ENCODE measurements at regions not wholly inside any gene's neighbourhood (a gene's known extent, or its start where the extent isn't known, plus 50 kb on each side); places are given as distances from the start of the nearest gene placed in this dataset.

DNA sequence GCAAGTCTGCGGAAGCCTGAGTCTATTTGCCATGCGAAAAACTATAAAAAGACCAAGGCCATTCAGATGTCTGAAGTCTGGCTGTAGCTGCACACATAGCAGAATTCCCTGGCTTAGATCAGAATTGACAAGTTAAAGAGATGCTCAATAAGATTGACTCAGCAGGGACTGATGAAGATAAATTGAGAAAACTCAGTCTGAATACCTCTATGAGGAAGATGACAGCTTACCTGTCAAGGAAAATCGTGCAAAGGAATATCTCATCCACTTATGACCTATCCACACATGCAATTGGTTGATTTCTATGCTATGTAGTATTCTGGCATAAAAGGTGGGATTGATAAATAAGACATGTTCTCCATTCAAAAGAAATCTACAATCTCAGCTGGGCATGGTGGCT, 288.6 kb downstream of the BAMBI start:
- DNase-seq, result no peak
- in situ Hi-C loops (cut with HindIII; ENCODE audit: low pct_ligation_motif_present, low pct_unique_long_range_greater_than_20kb, low sequenced_read_pairs), result no loop called here

- in situ Hi-C loops (cut with HindIII; ENCODE audit: low pct_ligation_motif_present, low pct_unique_long_range_greater_than_20kb, low sequenced_read_pairs), result no loop called here
- DNase-seq, result no peak
Measured at GRCh38 chr10:28967031-28967430, 289.7 kb downstream of the BAMBI start.

GRCh38 chr10:28969413-28969812, 292.1 kb downstream of the BAMBI start:
- in situ Hi-C loops (cut with HindIII; ENCODE audit: low pct_ligation_motif_present, low pct_unique_long_range_greater_than_20kb, low sequenced_read_pairs), result no loop called here
- DNase-seq, result no peak

GRCh38 chr10:28970231-28970630, 292.9 kb downstream of the BAMBI start:
- no peak for DNase-seq
- in situ Hi-C loops (cut with HindIII; ENCODE audit: low pct_ligation_motif_present, low pct_unique_long_range_greater_than_20kb, low sequenced_read_pairs), result no loop called here

DNA sequence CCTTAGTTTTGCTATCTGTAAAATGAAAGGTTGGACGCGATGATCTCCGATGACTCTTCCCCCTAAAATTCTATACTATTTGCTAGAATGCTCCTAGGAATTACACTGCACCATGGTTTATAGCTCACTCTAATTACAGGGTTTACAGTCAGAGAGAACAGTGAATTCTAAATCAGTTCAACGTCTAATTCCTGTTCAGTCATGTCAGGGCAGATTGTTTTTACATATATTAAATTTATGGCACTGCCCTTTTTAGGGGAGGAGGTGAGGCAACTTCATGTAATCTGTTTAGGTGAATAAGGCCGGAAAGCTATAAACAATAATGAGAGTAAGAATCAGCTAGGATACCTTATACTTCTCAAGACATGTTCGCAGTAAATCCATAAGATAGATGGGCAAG, 293.9 kb downstream of the BAMBI start:
- in situ Hi-C loops (cut with HindIII; ENCODE audit: low pct_ligation_motif_present, low pct_unique_long_range_greater_than_20kb, low sequenced_read_pairs), result no loop called here

DNA sequence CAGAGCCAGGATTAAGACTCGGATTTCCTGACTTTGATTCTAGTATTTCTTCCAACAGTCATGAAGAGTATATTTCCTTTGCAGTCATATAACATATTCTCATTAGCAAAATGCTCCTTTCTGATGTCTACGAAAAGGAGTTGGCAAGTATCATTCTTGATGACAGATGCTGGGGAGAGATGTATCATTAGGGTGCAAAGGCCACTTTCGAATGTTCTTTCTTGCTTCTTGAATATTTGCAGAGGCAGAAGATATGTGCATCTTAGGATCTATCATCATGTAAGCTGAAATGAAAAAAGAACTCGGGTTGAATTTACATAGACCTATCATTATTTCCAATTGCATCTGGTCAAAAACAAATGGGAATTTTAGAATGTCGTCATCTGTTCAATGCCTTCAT, 294.4 kb downstream of the BAMBI start:
- in situ Hi-C loops (cut with HindIII; ENCODE audit: low pct_ligation_motif_present, low pct_unique_long_range_greater_than_20kb, low sequenced_read_pairs), result no loop called here
- DNase-seq, result no peak

More for the DNA sequence above, 293.9 kb downstream of the BAMBI start:
- DNase-seq, result no peak

DNA sequence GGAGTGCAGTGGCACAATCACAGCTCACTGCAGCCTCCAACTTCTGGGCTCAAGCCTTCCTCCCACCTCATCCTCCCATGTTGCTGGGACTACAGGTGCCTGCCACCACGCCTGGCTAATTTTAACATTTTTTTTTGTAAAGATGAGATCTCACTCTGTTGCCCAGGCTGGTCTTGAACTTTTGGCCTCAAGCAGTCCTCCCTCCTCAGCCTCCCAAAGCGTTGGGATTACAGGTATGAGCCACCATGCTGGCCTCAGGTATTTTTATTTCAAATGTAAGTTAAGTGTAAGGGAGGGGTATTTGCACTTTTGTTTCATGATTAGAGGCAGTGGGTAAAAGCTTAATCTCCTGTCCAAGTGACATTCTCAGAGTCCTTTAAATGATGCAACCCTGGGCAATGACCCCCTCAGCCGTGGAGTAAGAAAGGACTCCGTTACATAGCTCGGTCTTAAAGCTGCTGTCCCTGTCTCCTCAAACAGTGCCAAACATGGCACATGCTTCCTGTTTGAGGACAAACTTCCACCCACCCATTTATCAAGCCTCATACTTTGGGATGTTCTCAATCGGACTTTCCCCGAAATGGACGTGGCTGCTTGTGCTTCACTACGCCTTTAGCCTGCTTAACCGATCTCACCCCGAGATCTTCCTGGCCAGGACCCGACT, 296.1 kb downstream of the BAMBI start:
- in situ Hi-C loops (cut with HindIII; ENCODE audit: low pct_ligation_motif_present, low pct_unique_long_range_greater_than_20kb, low sequenced_read_pairs), result no loop called here
- no peak for DNase-seq

- no peak for DNase-seq
- in situ Hi-C loops (cut with HindIII; ENCODE audit: low pct_ligation_motif_present, low pct_unique_long_range_greater_than_20kb, low sequenced_read_pairs), result no loop called here
Measured at GRCh38 chr10:28975891-28976531, 298.7 kb downstream of the BAMBI start.

DNA sequence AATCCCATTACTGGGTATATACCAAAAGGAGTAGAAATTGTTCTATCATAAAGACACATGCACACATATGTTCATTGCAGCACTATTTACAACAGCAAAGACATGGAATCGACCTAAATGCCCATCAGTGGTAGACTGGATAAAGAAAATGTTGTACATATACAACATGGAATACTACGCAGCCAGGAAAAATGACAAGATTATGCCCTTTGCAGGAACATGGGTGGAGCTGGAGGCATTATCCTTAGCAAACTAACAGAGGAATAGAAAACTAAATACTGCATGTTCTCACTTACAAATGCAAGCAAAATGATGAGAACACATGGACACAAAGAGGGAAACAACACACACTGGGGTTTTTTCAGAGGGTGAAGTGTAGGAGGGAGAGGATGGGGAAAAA, 300.2 kb downstream of the BAMBI start:
- in situ Hi-C loops (cut with HindIII; ENCODE audit: low pct_ligation_motif_present, low pct_unique_long_range_greater_than_20kb, low sequenced_read_pairs), result no loop called here
- DNase-seq, result no peak

GRCh38 chr10:28980264-28980663, 302.9 kb downstream of the BAMBI start:
- no peak for DNase-seq
- in situ Hi-C loops (cut with HindIII; ENCODE audit: low pct_ligation_motif_present, low pct_unique_long_range_greater_than_20kb, low sequenced_read_pairs), result no loop called here

GRCh38 chr10:28981007-28981406, 303.7 kb downstream of the BAMBI start:
- no peak for DNase-seq
- in situ Hi-C loops (cut with HindIII; ENCODE audit: low pct_ligation_motif_present, low pct_unique_long_range_greater_than_20kb, low sequenced_read_pairs), result no loop called here

GRCh38 chr10:28982974-28983373, 305.7 kb downstream of the BAMBI start:
- in situ Hi-C loops (cut with HindIII; ENCODE audit: low pct_ligation_motif_present, low pct_unique_long_range_greater_than_20kb, low sequenced_read_pairs), result no loop called here
- no peak for DNase-seq

GRCh38 chr10:28983799-28984198, 305.1 kb upstream of the LYZL1 start:
- DNase-seq, result no peak
- in situ Hi-C loops (cut with HindIII; ENCODE audit: low pct_ligation_motif_present, low pct_unique_long_range_greater_than_20kb, low sequenced_read_pairs), result no loop called here

GRCh38 chr10:28984431-28984830, 304.4 kb upstream of the LYZL1 start:
- in situ Hi-C loops (cut with HindIII; ENCODE audit: low pct_ligation_motif_present, low pct_unique_long_range_greater_than_20kb, low sequenced_read_pairs), result no loop called here
- DNase-seq, result peak; percentile 62

GRCh38 chr10:28985137-28985885, 303.6 kb upstream of the LYZL1 start:
- in situ Hi-C loops (cut with HindIII; ENCODE audit: low pct_ligation_motif_present, low pct_unique_long_range_greater_than_20kb, low sequenced_read_pairs), result no loop called here

GRCh38 chr10:28986117-28986792, 302.6 kb upstream of the LYZL1 start:
- in situ Hi-C loops (cut with HindIII; ENCODE audit: low pct_ligation_motif_present, low pct_unique_long_range_greater_than_20kb, low sequenced_read_pairs), result no loop called here

More at GRCh38 chr10:28985137-28985885, 303.6 kb upstream of the LYZL1 start:
- DNase-seq, result no peak

GRCh38 chr10:28986856-28987255, 302.0 kb upstream of the LYZL1 start:
- in situ Hi-C loops (cut with HindIII; ENCODE audit: low pct_ligation_motif_present, low pct_unique_long_range_greater_than_20kb, low sequenced_read_pairs), result no loop called here
- DNase-seq, result no peak

More at GRCh38 chr10:28986117-28986792, 302.6 kb upstream of the LYZL1 start:
- DNase-seq, result no peak

DNA sequence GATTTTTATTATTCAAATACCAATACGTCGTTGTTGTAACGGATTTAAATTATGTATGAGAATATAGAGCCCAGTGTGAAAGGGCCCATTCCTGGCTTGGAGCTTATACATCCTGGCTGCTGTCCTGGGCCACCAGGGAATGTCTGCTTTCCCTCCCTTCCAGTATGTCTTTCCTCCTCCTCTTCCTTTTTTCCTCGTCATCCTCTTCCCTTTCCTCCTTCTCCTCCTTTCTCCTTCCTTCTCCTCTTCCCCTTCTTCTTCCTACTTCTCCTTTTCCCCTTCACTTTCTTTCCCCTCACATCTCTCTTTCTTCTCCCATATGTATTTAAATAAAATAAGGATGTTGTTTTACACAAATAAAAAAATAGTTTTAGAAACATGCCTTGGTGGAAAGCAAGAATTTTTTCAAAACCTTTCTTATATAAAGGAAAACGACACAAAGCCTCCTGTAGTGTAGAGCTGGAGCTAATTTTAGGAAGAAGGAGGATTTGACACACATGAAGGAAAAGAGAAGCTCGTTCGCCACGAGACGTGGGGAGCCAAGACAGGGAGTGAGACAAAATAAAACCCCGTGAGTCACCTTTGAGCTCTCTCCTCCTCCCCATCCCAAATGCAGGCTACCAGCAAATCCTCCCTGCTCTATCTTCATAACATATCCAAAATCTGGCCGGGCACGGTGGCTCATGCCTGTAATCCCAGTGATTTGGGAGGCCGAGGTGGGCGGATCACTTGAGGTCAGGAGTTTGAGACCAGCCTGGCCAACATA, 301.1 kb upstream of the LYZL1 start:
- in situ Hi-C loops (cut with HindIII; ENCODE audit: low pct_ligation_motif_present, low pct_unique_long_range_greater_than_20kb, low sequenced_read_pairs), result no loop called here
- no peak for DNase-seq

Data from ACHN (cell line).